Testis (tissue), 2 donors: ENCODE measurements at regions not wholly inside any gene's neighbourhood (a gene's known extent, or its start where the extent isn't known, plus 50 kb on each side); places are given as distances from the start of the nearest gene placed in this dataset.

Experiments
- POLR2A ChIP-seq: fragments of 450-650 bp; IDR thresholded peaks from one replicate; pipeline ENCODE4 v1.6.1; 2017; ENCODE audit warnings: antibody characterized with exemption, mild to moderate bottlenecking, moderate library complexity
- TF ChIP-seq, protein P1 (sequence below), 3 experiments: fragments of 450-650 bp in 2 of 3; fragments of 200-600 bp in 1 of 3; sonication (generic) in 1 of 3; IDR thresholded peaks; one replicate each; pipeline ENCODE4 v1.5.1; 2016 to 2019; ENCODE audit warnings: antibody characterized with exemption in 3 of 3, mild to moderate bottlenecking in 2 of 3, moderate library complexity in 1 of 3

DNA sequence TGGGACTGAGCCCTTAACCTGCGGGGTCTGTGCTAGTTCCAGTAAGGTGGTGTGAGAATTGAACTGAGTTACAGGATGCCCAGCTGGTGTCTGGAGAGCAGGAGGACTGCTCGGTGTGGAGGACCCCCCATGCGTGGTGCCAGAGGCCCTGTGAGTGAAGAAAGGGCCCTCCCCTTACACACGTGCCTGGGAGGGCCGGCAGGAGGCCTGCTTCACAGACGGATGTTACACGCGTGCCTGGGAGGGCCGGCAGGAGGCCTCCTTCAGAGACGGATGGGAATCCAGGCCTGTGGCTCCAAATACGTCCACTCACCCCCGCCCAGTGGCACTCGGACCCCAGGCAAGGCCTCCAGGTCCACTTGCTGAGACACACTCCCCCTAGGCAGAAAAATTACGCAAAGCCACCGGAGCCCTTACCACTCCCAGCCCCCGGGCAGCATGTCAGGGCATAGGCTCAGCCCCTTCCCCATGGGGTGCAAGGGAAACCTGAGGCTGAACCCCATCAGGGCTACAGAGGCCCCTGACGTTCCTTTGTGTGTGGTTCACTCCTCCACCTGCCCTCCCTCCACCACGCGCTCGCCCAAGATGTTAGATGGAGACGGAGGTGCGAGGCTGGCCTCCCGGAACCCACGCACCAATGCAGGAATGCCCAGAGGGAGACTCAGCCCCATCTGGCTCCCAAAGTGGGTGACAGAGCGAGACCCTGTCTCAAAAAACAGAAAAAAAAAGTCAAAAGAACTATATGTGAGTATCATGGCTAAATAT, 227.8 kb downstream of the BRD1 start:
- TF ChIP-seq, protein P1, sequence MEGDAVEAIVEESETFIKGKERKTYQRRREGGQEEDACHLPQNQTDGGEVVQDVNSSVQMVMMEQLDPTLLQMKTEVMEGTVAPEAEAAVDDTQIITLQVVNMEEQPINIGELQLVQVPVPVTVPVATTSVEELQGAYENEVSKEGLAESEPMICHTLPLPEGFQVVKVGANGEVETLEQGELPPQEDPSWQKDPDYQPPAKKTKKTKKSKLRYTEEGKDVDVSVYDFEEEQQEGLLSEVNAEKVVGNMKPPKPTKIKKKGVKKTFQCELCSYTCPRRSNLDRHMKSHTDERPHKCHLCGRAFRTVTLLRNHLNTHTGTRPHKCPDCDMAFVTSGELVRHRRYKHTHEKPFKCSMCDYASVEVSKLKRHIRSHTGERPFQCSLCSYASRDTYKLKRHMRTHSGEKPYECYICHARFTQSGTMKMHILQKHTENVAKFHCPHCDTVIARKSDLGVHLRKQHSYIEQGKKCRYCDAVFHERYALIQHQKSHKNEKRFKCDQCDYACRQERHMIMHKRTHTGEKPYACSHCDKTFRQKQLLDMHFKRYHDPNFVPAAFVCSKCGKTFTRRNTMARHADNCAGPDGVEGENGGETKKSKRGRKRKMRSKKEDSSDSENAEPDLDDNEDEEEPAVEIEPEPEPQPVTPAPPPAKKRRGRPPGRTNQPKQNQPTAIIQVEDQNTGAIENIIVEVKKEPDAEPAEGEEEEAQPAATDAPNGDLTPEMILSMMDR (IDR thresholded peaks at IDR 0.05) = no peak
- no peak for TF ChIP-seq POLR2A
